K562 (cell line): ENCODE measurements at regions not wholly inside any gene's neighbourhood (a gene's known extent, or its start where the extent isn't known, plus 50 kb on each side); places are given as distances from the start of the nearest gene placed in this dataset.

Source experiments
- ATAC-seq: fragments of 200-7000 bp; cut with Tn5 transposase; 3 replicates; pipeline ENCODE4 v1.9.1; 2020; ENCODE audit warnings: moderate library complexity
- BruUV-seq: library from RNA; stranded (reverse); fragments of 400-500 nt; replicated peaks from 2 replicates; lab custom pipeline; 2021; lab: Mats Ljungman, UMichigan
- CTCF ChIA-PET: fragments of 300-600 bp; formaldehyde crosslinking; extraction: SDS; loops from one replicate; lab custom pipeline; 2021; ENCODE audit warnings: low intra/inter-chr PET ratio; lab: Yijun Ruan, JAX
- POLR2A ChIA-PET: fragments of 300-600, 350-650 bp; sonication (Branson Sonifier 250); formaldehyde crosslinking; extraction: SDS; loops from one replicate; lab custom pipeline; 2021; ENCODE audit warnings: antibody characterized with exemption, inconsistent platforms; lab: Yijun Ruan, JAX
- DNase-seq, 4 experiments: peaks; one replicate each; pipeline versions ENCODE4 v3.0.0 to v3.0.0-alpha.2; 2011 to 2018; ENCODE audit warnings: low spot score in 3 of 4, mixed read lengths in 3 of 4; ENCODE audit errors: extremely low read depth in 1 of 4
- FAIRE-seq: peaks from 2 replicates; lab custom pipeline; 2011; peaks lifted over from hg19 to GRCh38; lab: Jason Lieb, UNC
- H2AFZ ChIP-seq: 2 replicates; pipeline ENCODE4 v1.6.0; 2011; ENCODE audit warnings: low read depth, low read length, control low read depth, inconsistent platforms
- H3K27ac ChIP-seq: fragments of 200-600 bp; 3 replicates; pipeline ENCODE4 v1.8.0; 2011; ENCODE audit warnings: low read depth, mild to moderate bottlenecking, control low read depth, inconsistent platforms, low read length, moderate library complexity, mixed read lengths; ENCODE audit errors: extremely low read depth
- H3K27me3 ChIP-seq, 2 experiments: fragments of 300-600 bp in 1 of 2; 2 replicates in 1 of 2; 3 replicates in 1 of 2; pipeline versions ENCODE4 v1.6.0 to v1.8.0; 2011; ENCODE audit warnings: inconsistent platforms in 2 of 2, low read length in 2 of 2, mild to moderate bottlenecking in 1 of 2, mixed read lengths in 1 of 2, moderate library complexity in 1 of 2; ENCODE audit not compliant: control insufficient read depth in 2 of 2, insufficient read depth in 2 of 2
- H3K36me3 ChIP-seq: fragments of 300-600 bp; 3 replicates; pipeline ENCODE4 v1.8.0; 2011; ENCODE audit warnings: mild to moderate bottlenecking, low read length, inconsistent platforms; ENCODE audit not compliant: control insufficient read depth, insufficient read depth
- H3K4me1 ChIP-seq, 2 experiments: fragments of 200-600 bp in 1 of 2; replicated peaks in 1 of 2; 2 replicates in 1 of 2; 3 replicates in 1 of 2; pipeline versions ENCODE4 v1.5.1 to v1.8.0; 2011; ENCODE audit warnings: inconsistent platforms in 2 of 2, low read length in 2 of 2, mild to moderate bottlenecking in 1 of 2, mixed read lengths in 1 of 2, moderate library complexity in 1 of 2; ENCODE audit not compliant: control insufficient read depth in 2 of 2, insufficient read depth in 2 of 2
- H3K4me2 ChIP-seq: 2 replicates; pipeline ENCODE4 v1.6.1; 2011; ENCODE audit warnings: low read length, control low read depth, inconsistent platforms, mixed read lengths; ENCODE audit not compliant: insufficient read depth
- H3K4me3 ChIP-seq: fragments of 200-600 bp; sonication (generic), shearing (Covaris generic); 2 replicates; pipeline ENCODE4 v1.5.1; 2016; ENCODE audit warnings: control low read depth, inconsistent platforms
- H3K79me2 ChIP-seq: fragments of 200-600 bp; 3 replicates; pipeline ENCODE4 v1.8.0; 2011; ENCODE audit warnings: low read length, inconsistent platforms; ENCODE audit not compliant: control insufficient read depth, insufficient read depth
- H3K9ac ChIP-seq, 2 experiments: 2 replicates each; pipeline versions ENCODE4 v1.6.0 to v1.6.1; 2011; ENCODE audit warnings: low read depth in 2 of 2, low read length in 2 of 2, control low read depth in 1 of 2, inconsistent platforms in 1 of 2, mild to moderate bottlenecking in 1 of 2, mixed read lengths in 1 of 2; ENCODE audit not compliant: insufficient read depth in 1 of 2
- H3K9me1 ChIP-seq: one replicate; pipeline ENCODE4 v1.6.0; 2011; ENCODE audit warnings: inconsistent platforms, mild to moderate bottlenecking, low read length, moderate library complexity; ENCODE audit not compliant: control insufficient read depth, insufficient read depth
- H3K9me3 ChIP-seq: replicated peaks from 2 replicates; pipeline ENCODE4 v1.5.1; 2011; ENCODE audit warnings: low read depth, low read length, inconsistent platforms; ENCODE audit not compliant: control insufficient read depth, insufficient read depth
- H4K20me1 ChIP-seq: replicated peaks from 2 replicates; pipeline ENCODE4 v1.6.1; 2011; ENCODE audit warnings: low read length, inconsistent platforms, mixed read lengths; ENCODE audit not compliant: control insufficient read depth, insufficient read depth
- FOXP1 ChIP-seq: sonication (generic); formaldehyde crosslinking; IDR thresholded peaks from 2 replicates; pipeline ENCODE4 v1.8.0; 2022; ENCODE audit warnings: mild to moderate bottlenecking, missing genetic modification reagents
- MTF1 ChIP-seq: fragments of 250-450 bp; sonication (Bioruptor Pico); IDR thresholded peaks from 2 replicates; pipeline ENCODE4 v1.9.0; 2021; ENCODE audit warnings: moderate library complexity, mild to moderate bottlenecking, inconsistent platforms, borderline replicate concordance
- NCOA6 ChIP-seq: fragments of 450-650 bp; IDR thresholded peaks from 2 replicates; pipeline ENCODE4 v1.6.1; 2017; ENCODE audit warnings: mild to moderate bottlenecking
- NONO ChIP-seq, 2 experiments: fragments of 200-400 bp in 1 of 2; fragments of 450-650 bp in 1 of 2; formaldehyde crosslinking in 1 of 2; IDR thresholded peaks; 2 replicates each; pipeline ENCODE4 v1.6.1; 2017; ENCODE audit warnings: low read depth in 2 of 2, mild to moderate bottlenecking in 2 of 2, moderate library complexity in 2 of 2, low read length in 1 of 2
- PBX2 ChIP-seq, 2 experiments: IDR thresholded peaks in 1 of 2; conservative IDR thresholded peaks in 1 of 2; 2 replicates each; pipeline ENCODE4 v1.6.1; 2016; ENCODE audit warnings: low read depth in 2 of 2, mild to moderate bottlenecking in 1 of 2, missing compliant biosample characterization in 1 of 2, missing genetic modification characterization in 1 of 2, moderate library complexity in 1 of 2
- RBM17 ChIP-seq: fragments of 200-400 bp; formaldehyde crosslinking; IDR thresholded peaks from 2 replicates; pipeline ENCODE4 v1.6.1; 2017; ENCODE audit warnings: low read depth, mild to moderate bottlenecking, low read length, borderline replicate concordance
- SOX6 ChIP-seq: fragments of 450-650 bp; IDR thresholded peaks from 2 replicates; pipeline ENCODE4 v1.6.1; 2014; ENCODE audit warnings: mild to moderate bottlenecking
- STAT5A ChIP-seq: IDR thresholded peaks from 2 replicates; pipeline ENCODE4 v1.6.1; 2012; ENCODE audit warnings: low read length, inconsistent platforms, borderline replicate concordance
- THRB ChIP-seq: fragments of 450-650 bp; formaldehyde crosslinking; conservative IDR thresholded peaks from 2 replicates; pipeline ENCODE4 v1.4.0; 2022; ENCODE audit warnings: mild to moderate bottlenecking, missing genetic modification characterization
- WGBS: fragments of 100-300 bp; shearing (Covaris generic); methylation state at CpG from one replicate; pipeline ENCODE4 v1.1.6; 2016; ENCODE audit warnings: low coverage, mixed read lengths; ENCODE audit not compliant: insufficient coverage; ENCODE audit errors: missing lambda C conversion rate; 5-methylcytosine and 5-hydroxymethylcytosine counted together
- in situ Hi-C: fragments of 300-500 bp; cut with MboI; formaldehyde crosslinking; loops from 4 replicates; pipeline ENCODE4 v1.15.0; 2018; ENCODE audit warnings: inconsistent platforms, mixed read lengths
- intact Hi-C: fragments of 100-400 bp; cut with micrococcal nuclease; formaldehyde crosslinking; loops from 2 replicates; pipeline ENCODE4 v1.14.2; 2022
- TF ChIP-seq, protein P1 (sequence below): sonication (generic); formaldehyde crosslinking; IDR thresholded peaks from 2 replicates; pipeline ENCODE4 v1.8.0; 2022; ENCODE audit warnings: mild to moderate bottlenecking, missing genetic modification reagents
- TF ChIP-seq, protein P2 (sequence below): sonication (generic); formaldehyde crosslinking; IDR thresholded peaks from 2 replicates; pipeline ENCODE4 v1.9.0; 2022; ENCODE audit warnings: mild to moderate bottlenecking, missing genetic modification reagents

- H3K9ac ChIP-seq = no peak overlapping the region
- H3K4me1 ChIP-seq = no peaks in the 10 kb centered on the region
- BruUV-seq = no TSS peak
- 2% methylated on average over 2 of the region's 2 CpGs for WGBS
- no peak overlapping the region for H2AFZ ChIP-seq
- no peaks in the 10 kb centered on the region for H3K9me1 ChIP-seq
- no peaks in the 10 kb centered on the region for H3K36me3 ChIP-seq
- DNase-seq = no peak
- TF ChIP-seq THRB (no peak), NCOA6 (no peak), NONO (IDR thresholded peaks at IDR 0.05; ENCODE audit: low read depth in 2 of 2, low read length in 1 of 2) (no peak), RBM17 (no peak), STAT5A (no peak), PBX2 (CRISPR knock-in tag; IDR thresholded peaks at IDR 0.05; ENCODE audit: low read depth) (no peak), PBX2 (tag; conservative IDR thresholded peaks at IDR 0.05; ENCODE audit: low read depth) (no peak), MTF1 (CRISPR knock-in tag) (no peak), SOX6 (no peak), FOXP1 (CRISPR knock-in tag) (no peak)
- TF ChIP-seq, protein P1, sequence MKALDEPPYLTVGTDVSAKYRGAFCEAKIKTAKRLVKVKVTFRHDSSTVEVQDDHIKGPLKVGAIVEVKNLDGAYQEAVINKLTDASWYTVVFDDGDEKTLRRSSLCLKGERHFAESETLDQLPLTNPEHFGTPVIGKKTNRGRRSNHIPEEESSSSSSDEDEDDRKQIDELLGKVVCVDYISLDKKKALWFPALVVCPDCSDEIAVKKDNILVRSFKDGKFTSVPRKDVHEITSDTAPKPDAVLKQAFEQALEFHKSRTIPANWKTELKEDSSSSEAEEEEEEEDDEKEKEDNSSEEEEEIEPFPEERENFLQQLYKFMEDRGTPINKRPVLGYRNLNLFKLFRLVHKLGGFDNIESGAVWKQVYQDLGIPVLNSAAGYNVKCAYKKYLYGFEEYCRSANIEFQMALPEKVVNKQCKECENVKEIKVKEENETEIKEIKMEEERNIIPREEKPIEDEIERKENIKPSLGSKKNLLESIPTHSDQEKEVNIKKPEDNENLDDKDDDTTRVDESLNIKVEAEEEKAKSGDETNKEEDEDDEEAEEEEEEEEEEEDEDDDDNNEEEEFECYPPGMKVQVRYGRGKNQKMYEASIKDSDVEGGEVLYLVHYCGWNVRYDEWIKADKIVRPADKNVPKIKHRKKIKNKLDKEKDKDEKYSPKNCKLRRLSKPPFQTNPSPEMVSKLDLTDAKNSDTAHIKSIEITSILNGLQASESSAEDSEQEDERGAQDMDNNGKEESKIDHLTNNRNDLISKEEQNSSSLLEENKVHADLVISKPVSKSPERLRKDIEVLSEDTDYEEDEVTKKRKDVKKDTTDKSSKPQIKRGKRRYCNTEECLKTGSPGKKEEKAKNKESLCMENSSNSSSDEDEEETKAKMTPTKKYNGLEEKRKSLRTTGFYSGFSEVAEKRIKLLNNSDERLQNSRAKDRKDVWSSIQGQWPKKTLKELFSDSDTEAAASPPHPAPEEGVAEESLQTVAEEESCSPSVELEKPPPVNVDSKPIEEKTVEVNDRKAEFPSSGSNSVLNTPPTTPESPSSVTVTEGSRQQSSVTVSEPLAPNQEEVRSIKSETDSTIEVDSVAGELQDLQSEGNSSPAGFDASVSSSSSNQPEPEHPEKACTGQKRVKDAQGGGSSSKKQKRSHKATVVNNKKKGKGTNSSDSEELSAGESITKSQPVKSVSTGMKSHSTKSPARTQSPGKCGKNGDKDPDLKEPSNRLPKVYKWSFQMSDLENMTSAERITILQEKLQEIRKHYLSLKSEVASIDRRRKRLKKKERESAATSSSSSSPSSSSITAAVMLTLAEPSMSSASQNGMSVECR (CRISPR knock-in tag) = no peak
- TF ChIP-seq, protein P2, sequence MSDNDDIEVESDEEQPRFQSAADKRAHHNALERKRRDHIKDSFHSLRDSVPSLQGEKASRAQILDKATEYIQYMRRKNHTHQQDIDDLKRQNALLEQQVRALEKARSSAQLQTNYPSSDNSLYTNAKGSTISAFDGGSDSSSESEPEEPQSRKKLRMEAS = no peak
- FAIRE-seq = no peak
- no peaks in the 10 kb centered on the region for H3K79me2 ChIP-seq
- no peak overlapping the region for H3K4me3 ChIP-seq
- H3K9me3 ChIP-seq = no peaks in the 10 kb centered on the region; the same call in 1 of the 2 replicates
- ChIA-PET POLR2A (no interaction called here), CTCF (no interaction called here)
- in situ Hi-C loops (no loop called here), intact Hi-C loops (no loop called here)
- ATAC-seq = no peak
- no peak overlapping the region for H3K4me2 ChIP-seq
- H3K27ac ChIP-seq = no peak overlapping the region
- no peaks in the 10 kb centered on the region for H3K27me3 ChIP-seq
- no peaks in the 10 kb centered on the region for H4K20me1 ChIP-seq
Measured at GRCh38 chr7:113764401-113765035, 154.3 kb downstream of the PPP1R3A start.
